ENCODE measurements at regions not wholly inside any gene's neighbourhood (a gene's known extent, or its start where the extent isn't known, plus 50 kb on each side); places are given as distances from the start of the nearest gene placed in this dataset.

DNA sequence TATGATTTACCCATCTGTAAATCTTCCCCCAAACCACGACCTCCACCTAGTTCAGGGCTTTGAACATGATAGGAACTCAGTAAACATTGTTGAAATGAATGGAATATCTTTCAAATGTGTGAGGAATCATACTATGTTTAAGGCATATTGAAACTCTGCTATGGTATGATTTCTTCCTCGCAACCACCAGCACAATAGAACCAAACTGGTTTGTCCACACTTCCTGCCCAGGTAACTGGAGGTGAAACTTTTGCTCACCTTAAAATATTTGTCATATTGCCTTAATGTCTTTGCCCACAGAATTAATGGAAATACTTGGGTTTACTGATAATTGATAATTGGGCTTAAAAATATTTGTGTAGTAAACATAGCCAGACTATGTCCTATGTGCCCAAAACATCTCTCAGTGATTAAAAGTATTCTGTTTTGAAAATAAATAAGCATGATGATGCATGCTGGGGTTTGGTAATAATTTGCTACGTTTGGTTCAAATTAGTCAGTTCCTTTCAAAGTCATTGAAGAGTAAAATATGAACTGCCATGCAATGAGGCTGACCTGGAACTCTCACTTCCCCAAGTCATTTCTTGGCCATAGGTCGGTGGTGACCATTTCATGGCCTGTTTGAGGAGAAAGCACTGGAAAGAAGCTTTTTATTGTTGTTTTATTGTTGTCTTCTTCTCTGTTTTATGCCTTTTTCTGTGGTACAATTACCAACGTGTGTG, 73.3 kb downstream of the TNFSF18 start:
- Mint-ChIP-seq H3K4me3 (no peak overlapping the region), H3K27ac (no peak overlapping the region), H3K9me3 (ENCODE audit: low read depth) (no peaks in the 10 kb centered on the region), H3K36me3 (no peaks in the 10 kb centered on the region), H3K4me1 (ENCODE audit: low read depth) (no peaks in the 10 kb centered on the region), H3K27me3 (no peaks in the 10 kb centered on the region)

DNA sequence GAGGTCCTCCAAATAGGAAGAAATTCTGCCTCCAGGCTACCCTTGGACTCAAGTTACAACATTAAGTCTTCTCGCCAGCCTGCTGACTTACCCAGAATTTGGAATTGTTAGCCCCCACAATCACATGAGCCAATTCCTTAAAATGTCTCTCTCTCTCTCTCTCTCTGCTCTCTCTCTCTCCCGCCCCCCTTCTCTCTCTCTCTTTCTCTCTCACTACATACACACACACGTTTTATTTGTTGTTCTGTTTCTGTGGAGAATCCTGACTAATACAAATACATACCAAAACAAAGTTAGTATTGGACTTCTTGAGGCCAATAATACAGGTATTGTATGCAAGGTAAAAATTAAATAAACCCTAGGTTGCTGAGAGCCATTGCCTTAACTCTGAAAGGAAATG, 72.1 kb downstream of the TNFSF18 start:
- Mint-ChIP-seq H3K9me3 (ENCODE audit: low read depth) (no peaks in the 10 kb centered on the region), H3K4me3 (no peak overlapping the region), H3K36me3 (no peaks in the 10 kb centered on the region)

DNA sequence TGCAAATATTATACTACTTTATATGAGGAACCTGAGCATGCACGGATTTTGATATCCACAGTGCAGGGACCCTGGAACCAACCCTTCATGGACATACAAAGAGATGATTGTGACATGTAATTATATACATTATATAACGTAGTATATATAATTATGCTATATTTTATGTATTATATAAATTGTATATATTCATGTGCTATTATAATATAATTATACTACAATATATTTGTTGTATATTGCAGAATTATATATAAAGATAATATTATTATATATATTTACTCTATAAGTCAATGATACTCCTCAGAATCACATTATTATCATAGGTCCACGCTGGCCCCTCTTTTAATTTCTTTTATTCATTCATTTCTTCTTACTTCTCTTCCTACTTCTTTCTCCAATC, 70.9 kb downstream of the TNFSF18 start:
- no peaks in the 10 kb centered on the region for H3K36me3 Mint-ChIP-seq
- H3K9me3 Mint-ChIP-seq (ENCODE audit: low read depth) = no peaks in the 10 kb centered on the region
- no peak overlapping the region for H3K27ac Mint-ChIP-seq
- no peaks in the 10 kb centered on the region for H3K27me3 Mint-ChIP-seq
- no peaks in the 10 kb centered on the region for H3K4me1 Mint-ChIP-seq (ENCODE audit: low read depth)
- H3K4me3 Mint-ChIP-seq = no peak overlapping the region

More for the DNA sequence above, 72.1 kb downstream of the TNFSF18 start:
- Mint-ChIP-seq H3K4me1 (ENCODE audit: low read depth) (no peaks in the 10 kb centered on the region), H3K27me3 (no peaks in the 10 kb centered on the region), H3K27ac (no peak overlapping the region)

DNA sequence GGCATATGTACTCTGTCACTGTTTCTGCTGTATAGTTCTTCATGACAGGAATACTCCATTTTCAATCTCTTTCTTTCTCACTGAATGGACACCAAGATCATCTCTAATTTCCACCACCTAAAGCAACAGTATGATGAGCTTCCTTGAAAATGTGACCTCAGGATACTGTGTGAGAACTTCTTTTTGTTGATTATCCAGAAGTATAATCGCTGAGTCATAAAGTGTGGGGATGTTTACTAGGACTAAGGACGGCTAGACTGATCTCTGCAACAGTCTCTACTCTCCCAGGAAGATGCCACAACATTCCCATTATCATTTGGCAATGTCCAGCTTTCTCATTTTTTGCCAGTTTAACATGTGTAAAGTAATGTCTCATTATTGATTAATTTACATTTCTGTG, 70.3 kb downstream of the TNFSF18 start:
- no peaks in the 10 kb centered on the region for H3K27me3 Mint-ChIP-seq
- no peaks in the 10 kb centered on the region for H3K9me3 Mint-ChIP-seq (ENCODE audit: low read depth)
- H3K4me1 Mint-ChIP-seq (ENCODE audit: low read depth) = no peaks in the 10 kb centered on the region
- H3K36me3 Mint-ChIP-seq = no peaks in the 10 kb centered on the region
- no peak overlapping the region for H3K27ac Mint-ChIP-seq
- no peak overlapping the region for H3K4me3 Mint-ChIP-seq

DNA sequence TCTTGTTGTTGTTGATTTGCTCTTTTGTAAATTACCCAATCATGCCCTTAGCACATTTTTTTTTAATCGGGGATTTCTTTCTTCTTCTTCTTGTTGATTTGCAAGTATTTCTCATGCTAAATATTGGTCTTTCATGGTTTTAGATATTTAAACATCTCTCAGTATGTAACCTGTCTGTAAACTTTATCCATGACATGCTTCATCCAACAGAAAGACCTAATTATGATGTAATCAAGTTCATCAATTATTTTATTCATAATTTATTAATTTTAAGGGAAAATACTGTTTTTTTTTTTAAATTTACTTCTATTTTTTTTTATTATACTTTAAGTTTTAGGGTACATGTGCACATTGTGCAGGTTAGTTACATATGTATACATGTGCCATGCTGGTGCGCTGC, 69.8 kb downstream of the TNFSF18 start:
- no peaks in the 10 kb centered on the region for H3K27me3 Mint-ChIP-seq
- H3K4me1 Mint-ChIP-seq (ENCODE audit: low read depth) = no peaks in the 10 kb centered on the region
- no peak overlapping the region for H3K27ac Mint-ChIP-seq
- H3K36me3 Mint-ChIP-seq = no peaks in the 10 kb centered on the region
- no peaks in the 10 kb centered on the region for H3K9me3 Mint-ChIP-seq (ENCODE audit: low read depth)
- no peak overlapping the region for H3K4me3 Mint-ChIP-seq
